ENCODE measurements at regions not wholly inside any gene's neighbourhood (a gene's known extent, or its start where the extent isn't known, plus 50 kb on each side); places are given as distances from the start of the nearest gene placed in this dataset.

DNA sequence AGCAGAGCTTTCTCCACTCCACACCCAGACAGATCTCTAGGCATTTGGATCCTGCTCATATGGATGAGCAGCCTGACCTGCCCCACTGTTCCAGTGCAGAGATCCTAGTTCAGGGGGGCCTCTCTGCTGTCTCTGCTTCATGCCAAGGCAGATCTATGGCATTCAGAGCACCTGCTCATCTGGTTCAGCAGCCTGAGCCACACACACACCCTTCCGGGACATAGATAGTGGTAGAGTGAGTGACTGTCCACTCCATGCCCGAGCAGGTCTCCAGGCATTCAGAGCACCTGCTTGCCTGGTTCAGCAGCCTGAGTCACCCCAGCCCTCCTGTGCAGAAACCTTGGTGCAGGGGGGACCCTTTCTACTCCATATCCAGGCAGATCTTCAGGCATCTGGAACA lies 54.3 kb upstream of the ZNF800 start:
- no peak for DNase-seq (ENCODE audit: low read depth in 2 of 2, low spot score in 1 of 2)

Measured in stimulated activated CD8-positive, alpha-beta memory T cell treated with anti-CD3 and anti-CD28 coated beads, Interleukin-4, amount 100 ng/mL, for 4 hours (primary cell).